Muscle layer of colon (tissue), 2 donors: ENCODE measurements at regions not wholly inside any gene's neighbourhood (a gene's known extent, or its start where the extent isn't known, plus 50 kb on each side); places are given as distances from the start of the nearest gene placed in this dataset.

Experiments
- H3K27ac ChIP-seq: one replicate; pipeline ENCODE4 v1.7.0; 2013; ENCODE audit warnings: low read depth, mild to moderate bottlenecking, low read length, moderate library complexity
- H3K27me3 ChIP-seq, 2 donors: one replicate each; pipeline ENCODE4 v1.7.0; 2013; ENCODE audit warnings: low read length in 2 of 2, mild to moderate bottlenecking in 2 of 2; ENCODE audit not compliant: insufficient read depth in 2 of 2, control insufficient read depth in 1 of 2
- H3K36me3 ChIP-seq: one replicate; pipeline ENCODE4 v1.7.0; 2013; ENCODE audit warnings: mild to moderate bottlenecking, low read length; ENCODE audit not compliant: insufficient read depth
- H3K4me1 ChIP-seq: one replicate; pipeline ENCODE4 v1.7.0; 2013; ENCODE audit warnings: mild to moderate bottlenecking, low read length; ENCODE audit not compliant: insufficient read depth
- H3K4me3 ChIP-seq, 2 donors: one replicate each; pipeline ENCODE4 v1.7.0; 2013; ENCODE audit warnings: low read length in 2 of 2, low read depth in 1 of 2, mild to moderate bottlenecking in 1 of 2, moderate library complexity in 1 of 2
- H3K9ac ChIP-seq: one replicate; pipeline ENCODE4 v1.7.0; 2013; ENCODE audit warnings: low read length
- H3K9me3 ChIP-seq: one replicate; pipeline ENCODE4 v1.7.0; 2013; ENCODE audit warnings: mild to moderate bottlenecking, low read length
- donor health status: abdominal sarcoma.
- donor health status: Adenocarcinoma of cecum.

DNA sequence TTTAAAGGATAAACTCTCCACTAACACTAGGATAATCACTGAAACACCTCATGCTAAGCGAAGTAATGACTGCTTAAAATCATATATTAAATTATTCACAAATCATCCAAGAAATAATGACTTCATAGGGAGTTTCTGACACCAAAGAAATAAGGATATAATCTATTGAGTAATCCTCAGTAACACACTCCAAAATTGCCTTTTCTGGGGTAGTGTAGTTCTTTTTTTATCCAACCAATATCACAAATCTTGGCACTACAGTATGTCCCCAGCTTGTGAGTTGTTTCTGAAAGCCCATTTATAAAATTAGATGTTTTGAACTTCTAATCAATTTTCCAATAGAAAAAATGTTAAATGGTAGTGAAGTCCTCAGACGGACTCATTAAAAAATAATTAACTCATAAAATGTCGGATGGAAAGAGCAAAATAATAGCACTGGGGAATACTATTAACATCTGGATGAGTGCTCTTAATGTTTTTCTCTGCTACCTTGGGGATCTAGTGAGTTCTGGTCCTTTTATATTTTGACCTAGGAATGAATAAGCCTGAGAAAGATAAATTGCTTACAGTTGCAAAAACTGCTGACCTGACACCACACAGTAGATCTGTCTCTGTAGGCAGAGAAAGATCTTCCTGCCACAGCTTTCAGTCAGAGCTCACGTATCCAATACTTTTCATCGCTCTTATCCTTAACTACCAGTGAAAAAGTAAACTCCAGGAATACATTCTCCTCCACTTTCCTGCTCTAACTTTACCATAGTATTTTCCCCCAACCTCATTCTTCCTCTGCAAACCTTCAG is 618.5 kb upstream of the ANKRD30A start:
- Histone ChIP-seq H3K4me3 (no peak overlapping the region), H3K36me3 (no peaks in the 10 kb centered on the region), H3K9me3 (no peaks in the 10 kb centered on the region), H3K9ac (no peak overlapping the region), H3K27me3 (no peaks in the 10 kb centered on the region), H3K4me1 (no peaks in the 10 kb centered on the region), H3K27ac (no peak overlapping the region)

DNA sequence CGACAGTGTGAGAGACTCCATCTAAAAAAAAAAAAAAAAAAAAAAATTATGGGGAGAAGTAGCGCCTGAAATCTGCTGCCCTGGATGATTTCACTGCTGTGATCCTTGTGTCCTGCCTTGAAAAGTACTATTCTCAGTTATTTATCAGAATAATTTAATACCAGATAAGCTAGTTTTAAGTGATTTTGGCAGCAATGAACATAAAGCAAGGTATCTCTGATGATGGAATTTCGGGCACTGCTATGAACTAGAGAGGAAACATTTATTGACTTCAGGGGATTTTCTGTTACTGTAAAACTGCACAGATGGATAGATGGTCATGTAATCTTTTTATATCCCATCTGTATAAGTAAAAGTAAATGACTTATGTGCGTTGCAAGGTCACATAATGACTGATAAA is 619.1 kb upstream of the ANKRD30A start:
- H3K27me3 ChIP-seq = no peaks in the 10 kb centered on the region
- no peaks in the 10 kb centered on the region for H3K9me3 ChIP-seq
- no peak overlapping the region for H3K27ac ChIP-seq
- H3K4me1 ChIP-seq = no peaks in the 10 kb centered on the region
- no peak overlapping the region for H3K9ac ChIP-seq
- H3K36me3 ChIP-seq = no peaks in the 10 kb centered on the region
- no peak overlapping the region for H3K4me3 ChIP-seq

GRCh38 chr10:36504758-36505157 is 620.6 kb upstream of the ANKRD30A start:
- Histone ChIP-seq H3K36me3 (no peaks in the 10 kb centered on the region), H3K27ac (no peak overlapping the region), H3K27me3 (no peaks in the 10 kb centered on the region), H3K9ac (no peak overlapping the region), H3K4me3 (no peak overlapping the region), H3K4me1 (no peaks in the 10 kb centered on the region), H3K9me3 (no peaks in the 10 kb centered on the region)

DNA sequence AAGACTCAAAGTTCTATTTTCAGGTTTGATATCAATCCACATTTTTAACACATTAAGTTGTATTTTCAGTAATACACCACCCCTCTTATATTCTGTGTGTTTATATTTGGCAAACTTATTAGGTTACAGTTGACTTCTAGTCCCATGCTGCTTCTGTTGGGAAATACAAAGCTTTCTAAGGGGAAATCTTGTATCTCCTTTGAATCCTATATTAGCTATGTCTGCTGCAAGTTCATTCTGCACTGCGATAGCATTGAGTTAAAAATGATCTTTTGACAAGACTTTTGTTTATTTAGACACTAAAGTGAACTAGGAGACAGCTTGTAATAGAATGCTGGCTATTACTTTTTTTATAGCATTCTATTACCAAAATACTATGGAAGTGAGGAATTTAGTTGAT is 625.1 kb upstream of the ANKRD30A start:
- Histone ChIP-seq H3K4me1 (no peaks in the 10 kb centered on the region), H3K27me3 (no peaks in the 10 kb centered on the region), H3K27ac (no peak overlapping the region), H3K9ac (no peak overlapping the region), H3K4me3 (no peak overlapping the region), H3K9me3 (no peaks in the 10 kb centered on the region), H3K36me3 (no peaks in the 10 kb centered on the region)

GRCh38 chr10:36499693-36500092 is 625.7 kb upstream of the ANKRD30A start:
- H3K27me3 ChIP-seq = no peaks in the 10 kb centered on the region

DNA sequence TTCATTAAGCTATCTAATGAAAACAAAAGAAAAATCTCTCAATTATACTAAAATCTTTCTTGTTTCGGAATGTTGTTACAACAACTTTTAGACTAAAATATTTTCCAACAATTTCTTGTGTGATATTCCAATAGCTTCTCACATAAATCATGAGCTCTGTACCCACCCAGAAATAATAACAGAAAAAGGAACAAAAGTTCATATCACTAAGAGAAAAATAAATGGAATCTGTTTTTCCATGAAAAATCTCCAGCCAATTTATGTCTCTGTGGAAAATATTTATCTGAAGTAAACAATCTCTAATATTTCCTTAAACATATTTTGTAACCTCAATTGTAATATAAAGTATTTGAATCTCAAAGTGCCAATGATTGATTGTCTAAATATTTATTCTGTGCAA is 628.6 kb upstream of the ANKRD30A start:
- Histone ChIP-seq H3K9me3 (no peaks in the 10 kb centered on the region), H3K27me3 (no peaks in the 10 kb centered on the region), H3K27ac (no peak overlapping the region), H3K9ac (no peak overlapping the region), H3K36me3 (no peaks in the 10 kb centered on the region), H3K4me1 (peaks cover 17% of the 10 kb centered on the region), H3K4me3 (no peak overlapping the region)

More at GRCh38 chr10:36499693-36500092, 625.7 kb upstream of the ANKRD30A start:
- Histone ChIP-seq H3K4me1 (peaks cover 1% of the 10 kb centered on the region), H3K9ac (no peak overlapping the region), H3K9me3 (no peaks in the 10 kb centered on the region), H3K4me3 (no peak overlapping the region), H3K27ac (no peak overlapping the region), H3K36me3 (no peaks in the 10 kb centered on the region)

- no peak overlapping the region for H3K9ac ChIP-seq
- no peak overlapping the region for H3K27ac ChIP-seq
- H3K4me3 ChIP-seq = no peak overlapping the region
- no peaks in the 10 kb centered on the region for H3K9me3 ChIP-seq
- no peaks in the 10 kb centered on the region for H3K27me3 ChIP-seq
- no peaks in the 10 kb centered on the region for H3K36me3 ChIP-seq
- H3K4me1 ChIP-seq = peaks cover 17% of the 10 kb centered on the region
These were observed 631.0 kb upstream of the ANKRD30A start for GRCh38 chr10:36494371-36494770.

- Histone ChIP-seq H3K36me3 (no peaks in the 10 kb centered on the region), H3K4me3 (no peak overlapping the region), H3K9ac (no peak overlapping the region), H3K27ac (no peak overlapping the region), H3K4me1 (peaks cover 17% of the 10 kb centered on the region), H3K9me3 (no peaks in the 10 kb centered on the region), H3K27me3 (no peaks in the 10 kb centered on the region)
These were observed 631.9 kb upstream of the ANKRD30A start for GRCh38 chr10:36493516-36493880.

GRCh38 chr10:36492590-36493515 is 632.5 kb upstream of the ANKRD30A start:
- Histone ChIP-seq H3K27me3 (no peaks in the 10 kb centered on the region), H3K4me3 (no peak overlapping the region), H3K9me3 (no peaks in the 10 kb centered on the region), H3K9ac (no peak overlapping the region), H3K27ac (no peak overlapping the region), H3K36me3 (no peaks in the 10 kb centered on the region), H3K4me1 (peaks cover 17% of the 10 kb centered on the region)

DNA sequence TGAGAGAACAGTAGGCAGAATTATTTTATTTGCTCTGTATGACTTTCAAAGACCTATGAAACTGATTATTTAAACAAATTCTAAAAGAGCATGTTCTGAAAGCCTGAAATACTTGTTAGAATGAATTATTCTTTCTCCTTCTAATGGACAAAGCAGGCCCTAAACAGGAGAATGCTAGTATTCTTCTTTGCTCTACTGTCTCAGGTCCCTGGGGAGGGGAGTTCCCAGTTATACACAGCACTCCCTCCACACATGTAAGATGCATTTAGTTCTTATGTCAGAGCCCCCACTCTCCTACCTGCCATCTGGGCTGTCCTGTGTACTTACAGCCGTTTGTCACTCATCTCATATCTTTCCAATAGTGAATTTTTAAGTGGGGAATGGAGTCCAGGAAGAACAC is 633.5 kb upstream of the ANKRD30A start:
- H3K36me3 ChIP-seq = no peaks in the 10 kb centered on the region
- no peaks in the 10 kb centered on the region for H3K9me3 ChIP-seq
- H3K4me3 ChIP-seq = no peak overlapping the region
- H3K4me1 ChIP-seq = peaks cover 17% of the 10 kb centered on the region
- no peaks in the 10 kb centered on the region for H3K27me3 ChIP-seq
- H3K9ac ChIP-seq = no peak overlapping the region
- no peak overlapping the region for H3K27ac ChIP-seq

DNA sequence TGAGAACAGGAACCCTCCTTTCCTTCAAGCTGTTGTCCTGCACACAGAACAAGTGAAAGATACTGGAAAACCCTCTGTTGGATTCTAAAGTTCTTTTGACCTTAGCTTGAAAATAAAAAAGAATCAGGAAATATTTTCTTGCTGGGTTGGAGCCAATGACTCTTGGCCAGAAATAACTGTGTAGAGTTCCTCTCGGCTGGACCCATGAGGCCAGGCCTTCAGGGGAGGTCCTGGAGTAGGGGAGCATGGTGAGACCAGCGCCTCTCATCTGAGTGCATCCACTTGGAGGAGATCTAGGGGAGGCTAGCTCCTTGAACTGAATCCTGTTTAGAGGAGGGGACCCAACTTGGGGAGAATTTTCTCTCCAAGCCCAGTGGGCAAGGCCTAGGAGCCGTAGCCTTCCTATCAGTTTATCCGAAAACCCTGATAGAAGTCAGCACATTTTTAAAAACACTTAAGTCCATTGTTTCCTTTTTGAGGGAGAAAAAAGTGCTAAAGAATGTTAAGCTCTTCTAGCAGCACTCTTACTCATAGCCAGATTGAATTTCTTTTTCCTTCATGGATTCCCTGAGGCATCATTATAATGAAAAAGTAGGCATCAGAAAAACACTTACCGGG is 635.7 kb upstream of the ANKRD30A start:
- H3K9me3 ChIP-seq = no peaks in the 10 kb centered on the region
- no peak overlapping the region for H3K27ac ChIP-seq
- no peaks in the 10 kb centered on the region for H3K36me3 ChIP-seq
- no peak overlapping the region for H3K9ac ChIP-seq
- no peaks in the 10 kb centered on the region for H3K27me3 ChIP-seq
- H3K4me3 ChIP-seq = no peak overlapping the region
- peaks cover 16% of the 10 kb centered on the region for H3K4me1 ChIP-seq
